AML-193 (cell line): ENCODE measurements at regions not wholly inside any gene's neighbourhood (a gene's known extent, or its start where the extent isn't known, plus 50 kb on each side); places are given as distances from the start of the nearest gene placed in this dataset.

Experiments
- DNase-seq, 2 experiments: peaks; one replicate each; lab custom pipeline; 2025; lab: John Stamatoyannopoulos, UW

DNA sequence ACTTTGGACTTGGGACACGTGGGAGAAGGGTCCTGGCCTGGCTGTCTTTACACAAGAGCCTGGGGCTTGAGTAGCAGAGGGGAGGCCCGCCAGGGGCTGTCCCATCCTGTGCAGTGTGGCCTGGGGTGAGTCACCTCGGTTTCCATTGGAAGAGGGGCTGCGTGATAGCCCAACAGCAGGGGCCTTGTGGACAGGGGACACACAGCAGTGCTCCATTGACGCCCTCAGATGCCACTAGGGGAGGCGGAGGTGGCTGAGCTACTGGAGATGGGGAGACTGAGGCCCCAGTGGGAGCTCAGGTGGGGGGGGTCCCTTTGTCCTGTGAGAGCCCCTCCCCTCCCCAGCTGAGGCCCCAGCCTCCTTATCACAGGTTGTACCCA is 50.0 kb upstream of the RNU6ATAC start:
- DNase-seq = no peak

- DNase-seq = no peak
Measured at GRCh38 chr9:134214766-134215419, 50.5 kb upstream of the RNU6ATAC start.

- no peak for DNase-seq
Measured at GRCh38 chr9:134215420-134215698, 51.0 kb upstream of the RNU6ATAC start.

GRCh38 chr9:134215699-134216448 is 51.5 kb upstream of the RNU6ATAC start:
- DNase-seq = no peak

GRCh38 chr9:134216449-134216951 is 52.1 kb upstream of the RNU6ATAC start:
- no peak for DNase-seq

- no peak for DNase-seq
Measured at GRCh38 chr9:134216961-134217360, 52.6 kb upstream of the RNU6ATAC start.

- peak; percentile 25 to 42 for DNase-seq
Measured at GRCh38 chr9:134217431-134218210, 53.3 kb upstream of the RNU6ATAC start.

- DNase-seq = no peak
Measured at GRCh38 chr9:134218230-134218629, 53.9 kb upstream of the RNU6ATAC start.

GRCh38 chr9:134219646-134220060 is 55.3 kb upstream of the RNU6ATAC start:
- no peak for DNase-seq

DNA sequence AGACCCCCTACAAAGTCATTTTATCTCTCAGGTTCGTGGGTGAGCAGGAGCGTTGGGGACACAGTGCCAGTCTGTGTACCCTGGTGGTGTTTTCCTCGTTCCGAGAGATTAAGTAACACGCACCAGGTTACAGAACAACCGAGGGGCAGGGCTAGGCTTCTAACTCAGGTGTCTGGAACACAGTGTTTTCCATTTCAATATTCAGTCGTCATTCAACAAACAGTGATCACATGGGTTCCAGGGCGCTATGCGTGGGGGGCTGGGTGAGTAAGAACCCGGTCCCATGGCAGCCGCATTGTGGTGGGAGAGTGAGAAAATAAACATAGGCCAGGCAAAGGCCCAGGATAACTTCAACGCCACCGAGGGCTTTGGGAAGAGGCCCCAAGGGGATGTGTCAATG is 55.9 kb upstream of the RNU6ATAC start:
- no peak for DNase-seq

GRCh38 chr9:134221273-134222017 is 57.1 kb upstream of the RNU6ATAC start:
- DNase-seq = no peak

GRCh38 chr9:134222018-134222573 is 57.7 kb upstream of the RNU6ATAC start:
- DNase-seq = no peak

GRCh38 chr9:134223091-134223490 is 58.7 kb upstream of the RNU6ATAC start:
- DNase-seq = no peak

- DNase-seq = no peak
Measured at GRCh38 chr9:134223591-134224122, 59.3 kb upstream of the RNU6ATAC start.

- no peak for DNase-seq
Measured at GRCh38 chr9:134224127-134224526, 59.8 kb upstream of the RNU6ATAC start.

- no peak for DNase-seq
Measured at GRCh38 chr9:134224567-134225093, 60.3 kb upstream of the RNU6ATAC start.

GRCh38 chr9:134225186-134225585 is 60.8 kb upstream of the RNU6ATAC start:
- DNase-seq = no peak

DNA sequence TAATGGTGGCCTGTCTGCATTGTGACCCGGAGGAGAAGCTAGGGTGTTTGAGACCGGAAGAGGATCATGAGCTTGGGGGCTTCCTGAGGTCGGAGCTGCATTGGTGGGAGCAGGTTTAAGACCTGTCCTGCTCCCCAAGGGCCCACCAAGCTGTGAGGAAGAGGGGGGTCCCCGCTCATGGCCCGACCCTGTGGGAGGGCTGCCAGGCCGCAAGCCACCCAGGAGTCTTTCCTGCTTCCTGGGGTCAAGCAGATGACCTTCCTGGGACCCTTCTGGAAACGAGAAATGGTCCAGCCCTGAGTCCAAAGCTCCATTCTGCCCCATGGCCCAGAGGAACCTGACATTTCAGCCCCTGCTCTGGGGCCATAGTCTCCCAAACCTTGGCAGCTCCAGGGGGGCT is 61.5 kb upstream of the RNU6ATAC start:
- no peak for DNase-seq

GRCh38 chr9:134226221-134226930 is 62.0 kb upstream of the RNU6ATAC start:
- DNase-seq = no peak
